ENCODE measurements at regions not wholly inside any gene's neighbourhood (a gene's known extent, or its start where the extent isn't known, plus 50 kb on each side); places are given as distances from the start of the nearest gene placed in this dataset.
"Not testable (repeated sequence)": the region's sequence is repeated elsewhere in the genome, so short reads cannot be mapped to it uniquely, and the experiment has no call there.

DNA sequence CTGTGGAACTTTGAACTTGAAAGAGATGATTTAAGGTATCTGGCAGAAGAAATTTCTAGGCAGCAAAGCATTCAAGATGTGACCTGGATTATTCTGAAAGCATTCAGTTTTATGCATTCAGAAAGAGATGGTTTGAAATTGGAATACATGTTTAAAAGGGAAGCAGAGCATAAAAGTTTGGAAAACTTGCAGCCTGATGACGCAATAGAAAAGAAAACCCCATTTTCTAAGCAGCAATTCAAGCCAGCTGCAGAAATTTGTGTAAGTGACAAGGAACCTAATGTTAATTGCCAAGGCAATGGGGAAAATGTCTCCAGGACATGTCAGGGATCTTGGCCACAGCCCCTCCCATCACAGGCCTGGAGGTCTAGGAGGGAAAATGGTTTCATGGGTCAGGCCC is 354.0 kb downstream of the ZNF326 start:
- DNase-seq = no peak

DNA sequence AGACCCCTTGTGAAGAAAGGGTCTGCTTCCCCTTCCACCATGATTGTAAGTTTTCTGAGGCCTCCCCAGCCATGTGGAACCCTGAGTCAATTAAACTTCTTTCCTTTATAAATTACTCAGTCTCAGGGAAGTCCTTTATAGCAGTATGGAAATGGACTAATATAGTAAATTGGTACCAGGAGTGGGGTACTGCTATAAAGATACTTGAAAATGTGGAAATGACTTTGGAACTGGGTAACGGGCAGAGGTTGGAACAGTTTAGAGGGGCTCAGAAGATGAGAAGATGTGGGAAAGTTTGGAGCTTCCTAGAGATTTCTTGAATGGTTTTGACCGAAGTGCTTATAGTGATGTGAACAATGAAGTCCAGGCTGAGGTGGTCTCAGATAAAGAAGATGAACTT is 353.5 kb downstream of the ZNF326 start:
- not testable (repeated sequence) for DNase-seq

DNA sequence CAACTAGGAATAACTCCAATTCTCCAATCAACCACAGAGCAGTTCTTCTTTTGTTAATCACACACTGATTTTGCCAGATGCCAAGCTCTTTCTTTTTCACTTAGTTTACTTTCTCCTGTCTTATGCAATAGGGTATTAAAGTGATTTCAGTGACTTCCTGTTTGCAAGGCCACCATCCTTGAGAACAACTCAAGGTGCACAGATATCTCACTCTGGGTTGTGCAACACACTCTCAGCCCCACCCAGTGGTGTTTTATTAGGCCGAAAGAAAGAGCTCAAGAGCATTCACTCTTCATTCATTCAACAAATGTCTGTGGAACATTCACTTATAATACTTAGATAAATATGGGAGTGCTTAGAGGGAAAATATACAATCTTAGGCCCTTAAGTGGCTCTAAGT is 352.5 kb downstream of the ZNF326 start:
- no peak for DNase-seq

DNA sequence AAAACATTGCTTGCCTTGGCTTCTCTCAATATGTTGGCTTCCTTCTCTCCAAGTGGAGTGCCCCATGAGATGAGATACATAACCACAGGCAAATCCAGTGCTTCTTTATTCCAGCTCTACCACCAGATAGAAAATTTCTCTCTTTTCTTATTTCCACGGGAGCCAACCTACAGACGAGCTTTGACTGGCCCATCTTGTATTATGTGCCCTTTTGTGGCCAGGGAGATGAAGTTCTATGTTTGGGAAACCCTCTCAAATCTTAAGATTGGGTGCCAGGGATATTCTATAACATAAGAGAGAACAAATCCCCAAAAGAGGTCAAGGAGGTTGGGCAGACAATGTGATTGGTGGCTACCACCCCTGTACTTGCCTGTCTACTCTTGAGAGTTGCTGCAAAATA is 351.8 kb downstream of the ZNF326 start:
- no peak for DNase-seq

DNA sequence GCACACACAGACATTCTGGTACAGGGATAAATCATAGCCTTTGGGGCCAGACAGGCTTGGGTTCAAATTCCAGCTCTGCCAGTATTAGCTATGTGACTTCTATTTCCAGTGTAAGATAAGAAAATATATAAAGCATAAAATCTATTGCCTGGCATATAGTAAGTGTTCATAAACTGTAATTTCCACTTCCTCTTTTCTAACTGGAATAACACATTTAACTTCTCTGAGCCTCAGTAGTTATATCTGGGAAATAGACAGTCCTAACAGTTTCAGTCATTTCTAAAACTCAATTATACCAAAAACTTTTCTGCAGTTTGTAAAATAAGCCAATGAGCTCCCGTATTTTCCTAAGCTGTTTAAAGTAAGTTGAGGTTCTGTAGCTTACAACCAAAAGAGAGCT is 351.4 kb downstream of the ZNF326 start:
- DNase-seq = no peak

DNA sequence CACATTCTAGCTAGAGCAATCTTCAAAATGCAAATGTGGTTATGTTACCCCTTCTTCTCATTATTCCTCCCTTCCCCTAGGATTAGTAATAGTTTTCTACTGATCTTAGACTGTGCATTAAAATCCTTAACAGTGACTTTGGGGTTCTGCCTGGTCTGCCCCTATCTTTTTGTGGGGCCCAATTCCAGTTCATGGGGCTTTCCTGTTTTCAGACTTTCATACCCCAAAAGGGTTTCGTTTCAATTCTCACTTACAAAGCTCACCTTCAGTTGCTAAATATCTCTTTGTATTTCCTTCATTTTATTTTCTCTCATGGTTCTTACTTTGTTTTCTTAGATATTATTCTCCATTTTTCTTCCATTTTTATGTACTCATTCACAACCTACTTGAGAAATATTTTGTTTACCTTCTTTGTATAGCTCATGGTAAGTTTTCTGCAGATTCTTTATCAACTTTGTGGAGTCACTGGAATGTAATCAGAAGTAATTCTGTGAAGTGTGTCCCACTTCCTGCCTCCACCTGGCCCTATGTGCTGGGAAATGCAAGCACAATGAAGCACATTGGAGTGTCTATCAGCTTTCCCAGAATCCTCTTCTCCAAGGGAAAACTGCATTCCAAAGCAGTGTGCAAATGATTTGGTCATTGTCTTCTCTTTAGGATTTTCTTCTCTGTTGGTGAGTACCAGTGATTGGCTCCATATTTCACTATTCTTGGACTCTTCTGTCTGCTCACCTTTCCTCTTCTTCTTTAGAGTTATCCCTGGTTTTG is 350.2 kb downstream of the ZNF326 start:
- DNase-seq = no peak

DNA sequence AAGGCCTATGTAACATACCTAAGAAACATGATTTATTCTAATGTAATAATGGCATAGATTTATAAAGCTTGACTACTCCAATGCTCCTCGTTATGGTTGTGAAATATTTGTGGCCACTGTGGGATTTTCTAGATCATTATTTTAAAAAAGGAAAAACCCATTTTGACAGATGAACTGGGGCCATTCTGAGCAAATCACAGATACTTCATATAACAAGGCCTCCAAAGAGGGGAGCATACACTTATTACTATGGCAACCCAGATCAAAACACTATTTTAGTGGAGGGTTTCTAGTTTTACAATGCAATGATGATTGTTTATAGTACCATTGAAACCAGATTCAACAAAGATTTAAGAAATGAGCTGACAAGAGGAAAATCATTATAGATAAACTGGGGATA is 346.6 kb downstream of the ZNF326 start:
- DNase-seq = no peak

DNA sequence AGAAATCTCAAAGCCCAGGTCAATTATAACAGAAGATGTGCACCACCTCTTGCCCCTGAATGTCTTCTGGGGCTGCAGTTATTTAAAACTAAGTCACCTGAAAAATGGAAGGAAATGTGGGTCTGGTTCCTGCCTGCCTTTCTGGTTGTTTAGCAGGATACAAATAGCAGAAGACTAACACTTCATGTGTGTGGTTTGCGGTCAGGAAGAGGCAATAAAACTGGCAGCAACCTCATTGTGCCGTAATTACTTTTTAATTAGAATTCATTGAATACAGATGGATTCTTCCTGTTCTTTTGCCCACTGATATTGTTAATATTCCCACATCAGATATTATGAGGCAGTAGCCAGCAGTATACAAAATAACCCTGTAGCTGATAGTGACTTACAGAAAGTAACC is 345.7 kb downstream of the ZNF326 start:
- DNase-seq = no peak

DNA sequence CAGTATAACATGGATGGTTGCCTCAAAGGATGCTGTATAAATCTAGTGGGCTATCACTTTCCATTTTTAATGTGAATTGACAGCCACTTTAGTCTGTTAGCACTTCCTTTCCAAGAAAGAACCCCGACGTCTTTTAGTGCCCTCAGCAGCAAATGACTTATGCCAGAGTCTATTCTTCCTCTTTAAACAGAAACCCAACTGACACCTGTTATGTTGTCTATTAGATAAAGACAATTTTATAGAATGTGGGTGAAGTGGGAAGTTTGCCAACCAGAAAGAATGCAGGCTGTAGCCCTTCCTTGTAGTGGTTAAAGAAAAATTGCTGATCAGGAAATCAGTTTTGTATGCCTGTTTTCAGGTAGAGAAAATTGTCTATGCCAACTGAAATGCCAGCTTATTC is 344.9 kb downstream of the ZNF326 start:
- DNase-seq = no peak

DNA sequence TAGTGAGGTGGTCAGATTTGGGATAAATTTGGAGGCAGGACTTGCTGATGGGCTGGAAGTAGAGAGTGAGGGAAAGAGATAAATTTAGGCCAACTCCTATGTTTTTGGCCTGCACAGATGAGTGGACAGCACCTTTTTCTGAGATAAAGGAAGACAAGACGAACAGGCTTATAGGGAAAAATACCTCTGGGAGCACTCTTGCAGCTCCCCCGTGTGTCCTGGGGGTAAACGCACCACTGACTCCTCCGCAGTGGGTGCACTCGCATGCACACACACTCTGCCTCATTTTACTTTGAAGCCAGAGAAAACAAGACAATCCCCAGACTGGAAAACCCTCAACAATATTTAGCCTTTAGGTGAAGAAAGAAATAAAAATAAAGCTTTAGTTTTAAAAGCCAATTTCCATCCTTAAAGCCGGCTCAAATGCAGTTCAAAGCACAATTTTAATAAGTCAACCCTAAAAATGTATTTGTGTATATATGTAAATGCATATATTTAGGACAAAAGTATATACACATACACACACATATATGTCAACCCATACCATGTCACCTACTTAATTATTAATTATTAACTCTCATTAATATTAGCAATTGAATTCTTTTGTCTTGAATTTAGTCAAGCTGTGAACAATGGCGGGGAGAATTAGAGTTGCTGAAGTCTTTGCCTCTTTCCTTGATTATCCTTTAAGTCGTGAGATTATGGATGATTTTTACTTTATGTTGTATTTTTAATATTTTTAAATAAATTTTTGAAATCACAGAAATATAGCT is 341.8 kb downstream of the ZNF326 start:
- DNase-seq = no peak

DNA sequence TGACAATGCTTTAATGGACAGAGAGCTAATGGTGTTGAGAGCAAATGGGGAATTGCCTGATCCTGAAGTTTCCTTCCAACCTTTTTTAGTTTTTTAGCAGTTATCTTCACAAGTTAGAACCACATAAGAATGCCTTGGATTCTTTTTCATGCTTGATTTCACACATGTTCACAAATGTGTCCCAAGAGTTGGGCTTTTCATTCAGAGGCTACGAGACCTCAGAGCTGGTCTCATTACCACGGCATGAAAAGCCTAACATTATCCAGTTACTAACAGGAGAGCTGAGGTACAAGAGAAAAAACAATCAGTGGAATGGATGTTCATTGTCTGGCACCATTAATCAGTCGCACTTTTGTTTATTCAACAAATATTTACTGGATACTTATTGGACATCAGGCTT is 340.6 kb downstream of the ZNF326 start:
- DNase-seq = no peak

DNA sequence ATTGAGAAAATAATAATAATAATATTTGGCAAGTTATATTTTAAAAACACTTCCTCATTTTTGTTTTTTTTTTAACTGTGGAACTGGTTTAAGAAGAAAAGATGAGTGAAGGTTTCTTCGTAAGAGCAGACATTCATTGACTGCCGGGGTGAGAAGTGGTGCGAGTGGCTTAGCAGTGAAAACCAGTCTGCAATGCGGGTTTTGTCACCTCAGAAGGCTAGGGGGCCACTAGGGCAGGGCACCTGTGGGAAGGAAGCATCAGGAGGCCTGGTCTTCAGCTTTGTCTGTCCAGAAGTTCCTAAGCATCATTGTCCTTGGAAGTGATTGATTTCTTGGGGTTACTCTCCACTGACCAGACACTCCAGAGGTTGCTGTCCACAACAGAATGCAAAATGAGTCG is 339.2 kb downstream of the ZNF326 start:
- DNase-seq = no peak

DNA sequence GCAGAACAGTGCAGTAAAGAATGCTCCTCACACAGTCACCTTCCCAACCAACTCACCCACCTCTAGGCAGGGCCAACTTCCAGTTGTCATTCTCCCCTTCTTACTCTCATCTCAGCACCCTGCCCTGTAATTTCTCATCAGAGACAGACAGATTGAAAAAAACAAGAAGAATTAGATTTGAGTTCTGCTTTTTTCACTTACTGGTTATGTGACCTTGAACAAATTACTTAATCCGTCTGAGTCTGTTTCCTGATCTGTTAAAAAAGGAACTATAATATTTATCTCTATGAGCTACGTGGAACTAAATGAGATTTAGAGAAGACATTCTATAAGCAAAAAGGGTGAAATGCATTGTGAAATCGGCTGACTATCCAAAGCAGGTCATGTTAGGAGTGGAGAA is 330.3 kb downstream of the ZNF326 start:
- no peak for DNase-seq

DNA sequence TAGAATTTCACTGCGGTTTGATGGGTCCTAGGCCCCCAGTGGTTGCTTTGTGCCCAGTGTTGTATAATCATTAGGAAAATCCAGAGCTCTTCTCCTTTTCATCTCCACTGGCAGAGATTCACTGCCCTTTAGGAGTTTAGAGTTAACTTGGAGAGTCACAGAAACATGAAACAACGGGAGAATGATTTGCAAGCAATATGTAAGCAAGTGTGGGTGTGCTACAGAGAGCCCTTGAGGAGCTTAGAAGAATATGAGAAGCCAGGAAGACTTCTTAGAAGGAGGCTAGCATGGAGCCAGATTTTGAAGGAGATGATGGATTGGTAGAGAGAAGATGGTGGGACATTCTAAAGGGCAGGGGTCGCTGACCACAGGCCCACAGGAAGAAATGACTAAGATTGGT is 327.3 kb downstream of the ZNF326 start:
- no peak for DNase-seq

DNA sequence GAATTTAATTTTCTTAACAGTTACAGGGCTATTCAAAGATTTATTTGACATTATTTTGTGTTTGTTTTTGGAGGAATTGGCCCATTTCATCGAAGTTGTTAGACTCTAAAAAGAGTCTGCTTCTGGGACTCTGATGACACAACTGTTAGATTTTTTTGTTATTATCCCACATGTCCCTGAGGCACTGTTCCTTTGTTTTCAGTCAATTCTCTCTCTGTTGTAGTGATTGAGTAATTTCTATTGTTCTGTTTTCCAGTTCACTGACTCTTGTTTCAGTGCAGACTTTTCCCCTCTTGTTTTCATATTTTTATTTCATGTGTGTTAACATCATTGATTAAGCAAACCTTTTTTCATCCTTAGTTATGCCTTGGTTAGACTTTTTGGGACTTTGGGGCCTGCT is 325.0 kb downstream of the ZNF326 start:
- DNase-seq = no peak

DNA sequence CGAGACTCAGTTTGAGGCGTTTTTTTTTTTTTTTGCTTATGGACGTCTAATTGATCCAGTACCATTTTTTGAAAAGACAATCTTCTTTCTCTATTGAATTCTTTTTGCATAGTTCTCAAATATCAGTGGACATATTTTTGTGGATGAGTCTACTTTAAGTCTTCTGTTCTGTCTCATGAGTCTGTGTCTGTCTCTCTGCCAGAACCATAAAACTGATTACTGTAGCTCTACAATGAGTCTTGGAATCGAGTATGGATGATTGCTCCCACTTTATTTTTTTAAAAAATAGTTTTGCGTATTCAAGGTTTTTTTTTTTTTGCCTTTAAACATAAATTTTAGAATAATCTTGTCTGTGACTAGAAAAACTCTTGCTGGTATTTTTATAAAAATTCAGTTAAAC is 323.5 kb downstream of the ZNF326 start:
- DNase-seq = no peak

DNA sequence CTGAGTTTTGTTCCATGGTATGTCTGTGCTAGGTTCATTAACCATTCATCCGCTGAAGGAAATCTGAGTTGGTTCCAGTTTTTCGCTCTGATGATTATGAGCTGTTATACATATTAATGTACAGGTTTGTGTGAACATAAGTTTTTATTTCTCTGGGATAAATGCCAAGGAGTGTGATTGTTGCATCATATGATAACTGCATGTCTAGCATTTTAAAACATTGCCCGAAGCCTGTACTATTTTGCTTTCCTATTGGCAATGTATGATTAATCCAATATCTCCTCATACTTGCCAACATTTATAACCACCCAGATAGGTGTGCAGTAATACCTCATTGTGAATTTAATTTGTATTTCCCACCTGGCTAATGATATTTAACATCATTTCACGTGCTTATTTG is 322.7 kb downstream of the ZNF326 start:
- DNase-seq = no peak

DNA sequence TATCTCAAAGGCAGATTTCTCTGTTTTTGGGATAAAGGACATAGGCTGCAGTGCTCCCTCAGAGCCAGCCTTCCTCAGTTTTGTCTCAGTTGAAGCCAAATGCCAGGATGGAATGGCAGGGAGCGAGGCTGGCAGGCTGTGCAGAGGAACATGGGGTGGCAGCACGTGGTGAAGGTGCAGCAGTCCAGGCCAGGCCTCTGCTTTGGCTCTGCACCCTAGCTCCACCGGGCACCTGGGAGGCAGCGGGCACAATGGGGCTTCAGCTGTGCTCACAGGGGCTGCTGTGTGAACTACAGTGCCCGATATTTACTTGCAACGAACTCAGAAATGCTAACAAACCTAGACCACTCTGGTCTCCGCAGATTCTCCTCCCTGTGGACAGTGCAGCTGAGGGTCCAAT is 319.6 kb downstream of the ZNF326 start:
- DNase-seq = no peak

DNA sequence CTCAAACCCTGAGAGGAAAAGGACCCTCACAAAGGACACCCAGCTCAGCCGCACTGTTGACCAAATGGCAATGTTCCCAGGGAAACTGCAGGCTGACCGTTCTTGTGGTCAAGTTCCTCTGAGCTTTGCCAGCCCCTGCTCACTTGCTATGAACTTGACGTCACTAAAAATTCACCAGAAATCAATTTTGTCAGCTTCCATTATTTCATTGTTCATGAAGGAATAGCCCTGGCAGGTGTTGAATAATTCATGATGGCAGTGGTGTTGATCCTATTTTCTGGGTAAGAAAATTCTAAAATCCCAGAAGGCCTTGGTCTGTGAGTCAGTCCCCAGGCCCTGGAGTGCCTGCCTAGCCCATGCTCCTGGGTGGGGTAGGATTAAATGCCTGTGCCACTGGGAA is 318.9 kb downstream of the ZNF326 start:
- DNase-seq = no peak

DNA sequence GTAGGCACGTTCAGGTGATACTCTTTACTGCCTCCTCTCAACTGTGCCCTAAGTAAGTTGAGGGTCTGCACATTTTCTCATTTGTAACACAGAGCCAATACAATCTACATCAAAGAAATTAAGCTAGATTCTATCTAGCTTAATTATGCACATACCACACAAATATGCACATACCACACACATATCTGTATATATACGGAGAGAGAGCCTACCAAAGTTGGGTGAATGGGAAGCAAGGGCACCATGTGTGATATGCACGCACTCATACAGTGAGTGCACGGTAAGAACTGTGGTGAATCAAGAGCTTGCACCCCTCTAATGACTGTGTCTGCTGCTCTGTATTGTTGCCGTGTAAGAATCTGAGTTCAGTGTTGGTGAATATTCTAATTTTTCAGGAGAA is 314.9 kb downstream of the ZNF326 start:
- no peak for DNase-seq

DNA sequence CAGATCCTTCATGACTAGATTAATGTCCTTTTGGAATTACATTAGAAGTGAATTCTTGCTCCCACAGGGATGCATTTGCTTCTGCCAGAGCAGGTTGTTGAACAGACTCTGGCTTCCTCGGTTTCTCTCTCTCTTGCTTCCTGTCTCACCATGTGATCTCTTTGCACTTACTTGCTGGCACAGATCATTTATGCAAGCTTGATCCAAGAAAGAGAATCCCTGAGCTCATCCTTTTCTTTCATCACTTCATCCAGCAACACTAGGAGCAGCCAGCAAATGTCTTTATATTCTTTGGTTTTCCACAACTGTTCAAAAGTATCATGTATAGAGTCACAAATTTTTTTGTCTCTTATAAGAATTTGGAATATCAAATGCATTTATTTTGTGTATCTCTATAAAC is 313.5 kb downstream of the ZNF326 start:
- DNase-seq = no peak

DNA sequence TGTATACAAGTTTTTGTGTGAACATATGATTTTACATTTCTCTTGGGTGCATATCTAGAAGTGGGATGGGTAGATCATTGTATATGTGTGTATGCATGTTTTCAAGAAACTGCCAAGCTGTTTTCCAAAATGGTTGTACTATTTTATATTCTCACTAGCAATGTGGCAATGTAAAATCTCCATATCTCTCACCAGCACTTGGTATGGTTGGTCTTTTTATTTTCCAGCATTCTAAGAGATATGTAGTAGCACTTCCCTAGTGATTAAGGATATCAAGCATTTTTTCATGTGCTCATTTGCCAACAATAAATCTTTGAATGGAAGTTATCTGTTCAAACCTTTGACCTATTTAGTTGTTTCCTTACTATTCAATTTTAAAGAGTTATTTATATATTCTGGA is 310.7 kb downstream of the ZNF326 start:
- DNase-seq = no peak

DNA sequence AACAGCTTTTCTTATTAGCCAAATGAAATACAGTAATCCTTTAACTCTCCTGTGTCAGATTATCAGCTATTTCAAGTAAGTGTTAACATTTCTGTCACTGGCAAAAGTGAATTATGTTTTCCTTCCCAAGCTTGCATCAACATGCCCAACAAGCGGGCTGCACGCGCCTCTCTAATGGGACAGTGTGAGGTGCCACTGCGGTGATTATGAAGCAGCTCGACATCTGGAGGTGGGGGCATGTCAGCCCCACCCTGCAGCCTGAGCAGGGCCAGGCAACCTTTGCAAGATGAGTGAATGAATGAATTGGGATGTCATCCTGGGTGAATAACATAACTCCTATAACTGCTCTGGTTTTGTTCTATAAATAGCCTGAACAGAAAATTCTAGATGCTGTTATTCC is 301.4 kb downstream of the ZNF326 start:
- DNase-seq = no peak

DNA sequence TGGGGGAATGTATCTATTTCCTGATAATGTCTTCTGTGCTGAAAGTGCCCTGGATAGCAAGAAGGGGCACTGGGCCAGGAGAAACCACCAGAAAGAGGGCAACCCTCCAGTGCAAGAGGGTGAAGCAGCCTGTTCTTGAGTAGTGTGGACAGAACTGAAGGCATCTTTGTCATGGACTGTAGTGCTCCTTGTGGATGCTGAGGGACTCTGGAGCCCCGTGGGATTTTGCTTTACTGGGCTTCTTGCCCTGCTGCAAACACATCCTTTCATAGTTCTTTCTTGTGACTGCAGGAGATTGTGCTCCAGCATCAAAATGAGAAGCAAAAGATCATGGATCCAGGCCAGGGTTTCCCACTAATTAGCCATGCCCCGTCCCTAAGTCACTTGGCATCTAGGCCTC is 300.6 kb downstream of the ZNF326 start:
- no peak for DNase-seq

All from fibroblast of skin of abdomen (primary cell).